ENCODE measurements at regions not wholly inside any gene's neighbourhood (a gene's known extent, or its start where the extent isn't known, plus 50 kb on each side); places are given as distances from the start of the nearest gene placed in this dataset.

- Mint-ChIP-seq H3K36me3 (ENCODE audit: insufficient read depth) (no peaks in the 10 kb centered on the region), H3K27me3 (peaks cover 18% of the 10 kb centered on the region), H3K4me3 (ENCODE audit: low read depth) (no peak overlapping the region), H3K9me3 (ENCODE audit: low read depth) (no peaks in the 10 kb centered on the region), H3K27ac (no peak overlapping the region), H3K4me1 (ENCODE audit: low read depth) (peaks cover 15% of the 10 kb centered on the region)
- DNase-seq (ENCODE audit: low spot score, unreplicated experiment): no peak
- TF ChIP-seq, protein P1, sequence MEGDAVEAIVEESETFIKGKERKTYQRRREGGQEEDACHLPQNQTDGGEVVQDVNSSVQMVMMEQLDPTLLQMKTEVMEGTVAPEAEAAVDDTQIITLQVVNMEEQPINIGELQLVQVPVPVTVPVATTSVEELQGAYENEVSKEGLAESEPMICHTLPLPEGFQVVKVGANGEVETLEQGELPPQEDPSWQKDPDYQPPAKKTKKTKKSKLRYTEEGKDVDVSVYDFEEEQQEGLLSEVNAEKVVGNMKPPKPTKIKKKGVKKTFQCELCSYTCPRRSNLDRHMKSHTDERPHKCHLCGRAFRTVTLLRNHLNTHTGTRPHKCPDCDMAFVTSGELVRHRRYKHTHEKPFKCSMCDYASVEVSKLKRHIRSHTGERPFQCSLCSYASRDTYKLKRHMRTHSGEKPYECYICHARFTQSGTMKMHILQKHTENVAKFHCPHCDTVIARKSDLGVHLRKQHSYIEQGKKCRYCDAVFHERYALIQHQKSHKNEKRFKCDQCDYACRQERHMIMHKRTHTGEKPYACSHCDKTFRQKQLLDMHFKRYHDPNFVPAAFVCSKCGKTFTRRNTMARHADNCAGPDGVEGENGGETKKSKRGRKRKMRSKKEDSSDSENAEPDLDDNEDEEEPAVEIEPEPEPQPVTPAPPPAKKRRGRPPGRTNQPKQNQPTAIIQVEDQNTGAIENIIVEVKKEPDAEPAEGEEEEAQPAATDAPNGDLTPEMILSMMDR (IDR thresholded peaks at IDR 0.05; ENCODE audit: unreplicated experiment): no peak
Observed at GRCh38 chr9:8262625-8263622, 463.3 kb upstream of the DMAC1 start.

DNA sequence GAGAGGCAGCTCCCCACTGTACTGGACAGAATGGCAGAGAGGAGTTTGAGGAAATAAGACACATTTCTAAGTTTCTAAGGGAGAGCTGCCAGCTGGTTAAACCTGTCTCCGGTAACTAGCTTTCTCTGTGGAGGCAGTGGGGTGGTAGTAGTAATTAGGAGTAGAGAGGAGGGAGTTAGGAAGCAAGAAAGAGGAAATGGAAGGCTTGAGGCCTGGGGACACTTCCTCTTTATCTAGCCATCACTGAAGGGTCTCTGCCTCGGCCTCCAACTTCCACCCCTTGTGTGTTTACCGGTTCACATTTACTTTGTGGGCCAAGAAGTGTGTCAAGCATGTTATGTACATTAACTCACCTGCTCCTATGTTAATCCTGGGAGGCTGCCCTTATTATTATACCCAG, 462.2 kb upstream of the DMAC1 start:
- H3K27me3 Mint-ChIP-seq: peaks cover 18% of the 10 kb centered on the region
- TF ChIP-seq, protein P1 (IDR thresholded peaks at IDR 0.05; ENCODE audit: unreplicated experiment): no peak
- no peak overlapping the region for H3K4me3 Mint-ChIP-seq (ENCODE audit: low read depth)
- H3K36me3 Mint-ChIP-seq (ENCODE audit: insufficient read depth): no peaks in the 10 kb centered on the region
- no peak overlapping the region for H3K27ac Mint-ChIP-seq
- H3K4me1 Mint-ChIP-seq (ENCODE audit: low read depth): peaks cover 11% of the 10 kb centered on the region
- no peak for DNase-seq (ENCODE audit: low spot score, unreplicated experiment)
- no peaks in the 10 kb centered on the region for H3K9me3 Mint-ChIP-seq (ENCODE audit: low read depth)

DNA sequence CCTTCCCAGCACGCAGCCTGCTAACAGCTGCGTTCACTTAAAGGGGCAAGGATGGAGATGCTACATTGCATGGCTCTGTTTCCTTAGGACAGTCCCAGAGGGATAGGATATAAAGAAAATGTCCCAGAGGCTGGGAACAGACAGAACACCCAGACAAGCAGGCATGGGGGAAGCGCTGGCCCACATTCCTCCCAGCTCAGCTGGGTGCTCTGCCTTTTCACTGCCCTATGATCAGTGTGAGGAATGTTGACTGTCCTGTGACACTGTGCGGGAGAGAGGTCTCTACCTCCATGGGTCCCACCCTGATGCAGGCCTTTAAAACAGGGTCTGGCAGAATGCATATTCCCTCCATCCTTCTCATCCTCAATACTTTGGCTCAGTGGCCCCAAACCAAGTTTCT, 459.4 kb upstream of the DMAC1 start:
- Mint-ChIP-seq H3K27me3 (peaks cover 16% of the 10 kb centered on the region), H3K4me1 (ENCODE audit: low read depth) (peaks cover 5% of the 10 kb centered on the region), H3K36me3 (ENCODE audit: insufficient read depth) (no peaks in the 10 kb centered on the region), H3K9me3 (ENCODE audit: low read depth) (no peaks in the 10 kb centered on the region), H3K4me3 (ENCODE audit: low read depth) (no peak overlapping the region), H3K27ac (no peak overlapping the region)
- no peak for DNase-seq (ENCODE audit: low spot score, unreplicated experiment)
- TF ChIP-seq, protein P1 (IDR thresholded peaks at IDR 0.05; ENCODE audit: unreplicated experiment): no peak

DNA sequence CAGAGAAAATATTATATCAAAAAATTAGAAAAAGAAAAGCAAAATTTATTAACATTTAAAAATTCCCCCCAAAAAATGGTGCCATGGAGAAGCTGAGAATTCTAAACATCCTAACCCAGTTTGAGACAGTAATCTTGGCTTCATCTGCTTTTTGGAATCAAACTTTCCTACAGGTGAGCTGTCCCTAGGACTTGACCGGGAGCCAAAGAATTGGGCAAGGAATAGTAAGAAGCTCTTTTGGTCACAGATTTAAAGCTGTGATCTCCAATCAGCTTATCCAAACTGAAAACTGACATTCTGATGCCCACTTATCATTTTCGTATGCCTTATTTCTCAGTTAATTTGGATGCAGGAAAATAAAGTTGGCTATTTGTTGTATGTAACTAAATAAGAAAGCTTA, 457.3 kb upstream of the DMAC1 start:
- TF ChIP-seq, protein P1 (IDR thresholded peaks at IDR 0.05; ENCODE audit: unreplicated experiment): no peak
- H3K4me1 Mint-ChIP-seq (ENCODE audit: low read depth): peaks cover 14% of the 10 kb centered on the region
- no peak for DNase-seq (ENCODE audit: low spot score, unreplicated experiment)
- H3K27ac Mint-ChIP-seq: no peak overlapping the region
- no peaks in the 10 kb centered on the region for H3K9me3 Mint-ChIP-seq (ENCODE audit: low read depth)
- peaks cover 8% of the 10 kb centered on the region for H3K27me3 Mint-ChIP-seq
- H3K4me3 Mint-ChIP-seq (ENCODE audit: low read depth): no peak overlapping the region
- no peaks in the 10 kb centered on the region for H3K36me3 Mint-ChIP-seq (ENCODE audit: insufficient read depth)

DNA sequence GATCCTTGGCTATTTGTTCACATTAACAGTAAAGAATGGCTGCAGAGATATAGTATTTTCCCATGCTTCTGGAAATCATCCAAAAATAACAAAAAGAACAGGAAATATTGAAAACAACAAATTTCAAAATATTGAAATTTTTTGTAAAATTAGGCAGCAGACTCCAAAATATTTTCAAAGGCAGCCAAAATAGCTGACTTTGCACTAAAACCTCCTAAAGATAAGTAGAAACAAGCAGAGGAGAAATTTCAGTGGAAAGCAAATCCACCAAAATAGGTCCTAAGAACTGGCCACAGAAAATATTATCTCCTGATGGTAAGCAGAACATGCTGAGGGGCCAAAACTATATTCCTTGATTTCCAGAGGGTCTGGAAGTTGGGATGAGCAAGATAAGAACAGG, 456.3 kb upstream of the DMAC1 start:
- no peak overlapping the region for H3K4me3 Mint-ChIP-seq (ENCODE audit: low read depth)

More for the DNA sequence above, 456.3 kb upstream of the DMAC1 start:
- H3K27me3 Mint-ChIP-seq: peaks cover 5% of the 10 kb centered on the region
- H3K27ac Mint-ChIP-seq: no peak overlapping the region
- no peaks in the 10 kb centered on the region for H3K36me3 Mint-ChIP-seq (ENCODE audit: insufficient read depth)
- no peaks in the 10 kb centered on the region for H3K9me3 Mint-ChIP-seq (ENCODE audit: low read depth)
- TF ChIP-seq, protein P1 (IDR thresholded peaks at IDR 0.05; ENCODE audit: unreplicated experiment): no peak
- H3K4me1 Mint-ChIP-seq (ENCODE audit: low read depth): peaks cover 14% of the 10 kb centered on the region
- DNase-seq (ENCODE audit: low spot score, unreplicated experiment): no peak

Data from progenitor cell of endocrine pancreas (in vitro differentiated cells).